GM12873 (cell line): ENCODE measurements at regions not wholly inside any gene's neighbourhood (a gene's known extent, or its start where the extent isn't known, plus 50 kb on each side); places are given as distances from the start of the nearest gene placed in this dataset.

Experiments
- CTCF ChIP-seq: IDR thresholded peaks from 2 replicates; pipeline ENCODE4 v1.5.1; 2012; ENCODE audit warnings: low read depth, mild to moderate bottlenecking, moderate library complexity, low read length, control low read depth; ENCODE audit not compliant: insufficient read depth; ENCODE audit errors: missing control alignments

- TF ChIP-seq CTCF: no peak
Measured at GRCh38 chr10:52952391-52953055, 179.9 kb upstream of the MBL2 start.

- peak; percentile 68 for TF ChIP-seq CTCF
Measured at GRCh38 chr10:52951824-52952223, 179.2 kb upstream of the MBL2 start.

GRCh38 chr10:52950578-52950977 is 178.0 kb upstream of the MBL2 start:
- no peak for TF ChIP-seq CTCF

GRCh38 chr10:52949899-52950298 is 177.3 kb upstream of the MBL2 start:
- TF ChIP-seq CTCF: no peak

GRCh38 chr10:52946486-52946885 is 173.9 kb upstream of the MBL2 start:
- TF ChIP-seq CTCF: no peak

GRCh38 chr10:52940921-52941320 is 168.3 kb upstream of the MBL2 start:
- TF ChIP-seq CTCF: no peak

- TF ChIP-seq CTCF: no peak
Measured at GRCh38 chr10:52939894-52940293, 167.3 kb upstream of the MBL2 start.
